GM21447 (cell line): ENCODE measurements at regions not wholly inside any gene's neighbourhood (a gene's known extent, or its start where the extent isn't known, plus 50 kb on each side); places are given as distances from the start of the nearest gene placed in this dataset.

Source experiments
- ATAC-seq: cut with Tn5 transposase; IDR thresholded peaks from one replicate; pipeline ENCODE4 v1.9.1; 2021; ENCODE audit not compliant: unreplicated experiment

DNA sequence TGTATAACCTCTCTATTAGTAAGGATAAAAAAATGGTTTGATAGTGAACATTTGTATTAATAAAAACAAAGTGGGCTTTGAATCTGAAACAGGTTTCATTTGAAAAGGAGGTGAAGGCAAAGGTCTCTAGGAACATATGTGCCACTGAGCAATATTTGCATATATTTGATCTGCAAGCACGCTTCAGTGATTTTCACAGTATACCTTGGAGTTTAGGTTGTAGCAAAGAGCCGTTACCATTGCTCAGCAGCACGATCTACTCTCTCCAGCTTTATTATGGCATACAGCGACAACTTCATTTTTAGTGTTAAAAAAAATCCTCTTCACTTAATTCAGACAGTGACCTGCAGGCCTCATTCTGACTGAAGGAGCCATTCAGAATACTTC is 75.8 kb upstream of the ZEB2 start:
- no peak for ATAC-seq

DNA sequence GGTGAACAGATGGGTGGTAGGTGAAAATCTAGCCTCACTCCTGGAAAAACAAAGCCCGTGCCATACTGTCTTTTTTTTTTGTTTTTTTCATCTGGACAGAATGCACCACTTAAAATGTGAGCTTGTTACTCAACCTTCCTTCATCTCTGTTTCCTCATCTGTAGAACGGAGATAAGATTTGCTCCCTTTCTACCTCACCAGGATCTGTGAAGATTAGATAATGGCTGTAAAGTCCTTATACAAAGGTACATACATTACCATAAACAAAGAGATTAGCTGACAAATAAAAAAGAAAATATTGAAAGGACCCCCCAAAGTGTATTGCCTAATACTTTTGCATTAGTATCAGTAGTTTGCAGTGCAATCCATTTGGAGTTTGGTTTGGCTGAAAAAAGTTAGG is 75.4 kb upstream of the ZEB2 start:
- no peak for ATAC-seq

DNA sequence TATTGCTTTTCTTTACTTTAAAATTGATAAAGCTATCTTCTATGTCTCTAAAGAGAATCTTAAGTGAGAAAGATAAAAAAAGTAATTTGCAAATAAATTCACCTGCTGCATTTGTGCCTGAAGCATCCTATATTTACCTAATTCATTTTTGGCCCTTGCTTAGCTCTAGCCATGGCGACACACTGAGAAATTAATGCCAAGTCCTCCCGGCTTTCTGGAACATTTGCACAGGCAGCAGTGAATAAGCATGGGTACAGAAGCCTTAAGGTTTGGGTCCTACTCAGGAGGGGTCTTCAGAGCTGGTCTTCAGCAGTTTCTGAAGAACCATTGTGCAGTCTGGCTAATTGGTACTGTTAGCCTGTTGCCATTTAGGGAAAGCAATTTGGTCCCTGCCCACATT is 73.9 kb upstream of the ZEB2 start:
- no peak for ATAC-seq

DNA sequence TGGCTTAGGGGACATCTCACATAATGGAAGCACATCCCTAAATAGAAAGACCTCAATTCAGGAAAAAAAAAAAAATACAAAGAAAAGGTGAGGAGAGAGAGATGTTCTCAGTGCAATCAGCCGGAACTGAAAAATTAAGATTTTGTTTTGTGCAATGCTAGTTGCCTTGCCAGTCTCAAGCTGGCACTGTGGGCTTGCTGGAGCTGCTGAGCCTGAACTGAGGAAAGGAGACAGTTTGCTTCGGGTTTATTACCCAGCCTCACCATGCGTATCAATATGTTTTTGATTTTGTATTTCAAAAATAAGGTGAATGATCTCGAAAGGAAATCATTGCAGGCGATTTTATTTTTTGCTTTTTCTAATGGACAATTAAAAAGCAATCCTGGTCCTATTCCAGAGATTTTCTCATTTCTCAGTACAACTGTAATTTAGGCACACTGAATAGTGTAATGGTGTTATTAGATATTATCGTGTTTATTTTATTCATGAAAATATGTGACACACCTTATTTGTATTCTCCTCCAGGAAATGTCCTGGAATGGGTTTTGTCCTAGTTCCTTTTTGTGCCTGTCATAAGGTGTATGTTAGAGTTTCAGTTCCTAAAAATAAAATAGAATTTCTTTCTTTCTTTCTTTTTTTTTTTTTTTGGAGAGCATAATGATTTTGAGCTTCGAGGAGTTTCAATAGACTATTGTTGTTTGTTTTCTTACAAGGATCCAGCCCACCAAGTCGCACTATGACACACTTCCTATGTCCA is 72.8 kb upstream of the ZEB2 start:
- no peak for ATAC-seq

DNA sequence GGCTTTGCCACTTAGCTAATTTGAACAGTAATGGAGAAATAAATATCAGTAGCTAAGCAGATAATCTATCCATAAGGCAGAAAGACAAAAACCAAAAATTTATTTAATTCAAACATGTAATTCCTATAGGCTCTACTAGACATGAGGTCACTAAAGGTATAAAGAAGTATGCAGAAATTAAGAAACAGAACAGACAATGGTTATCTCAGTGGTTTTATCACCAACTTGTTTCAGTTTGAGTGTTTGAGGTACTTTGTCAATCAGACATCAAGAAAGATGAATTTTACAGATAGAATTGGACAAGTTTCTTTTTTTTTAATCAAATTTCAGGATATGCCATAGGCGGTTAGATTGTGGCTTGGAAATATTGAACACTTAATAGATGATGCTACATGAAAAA is 67.4 kb upstream of the ZEB2 start:
- no peak for ATAC-seq

DNA sequence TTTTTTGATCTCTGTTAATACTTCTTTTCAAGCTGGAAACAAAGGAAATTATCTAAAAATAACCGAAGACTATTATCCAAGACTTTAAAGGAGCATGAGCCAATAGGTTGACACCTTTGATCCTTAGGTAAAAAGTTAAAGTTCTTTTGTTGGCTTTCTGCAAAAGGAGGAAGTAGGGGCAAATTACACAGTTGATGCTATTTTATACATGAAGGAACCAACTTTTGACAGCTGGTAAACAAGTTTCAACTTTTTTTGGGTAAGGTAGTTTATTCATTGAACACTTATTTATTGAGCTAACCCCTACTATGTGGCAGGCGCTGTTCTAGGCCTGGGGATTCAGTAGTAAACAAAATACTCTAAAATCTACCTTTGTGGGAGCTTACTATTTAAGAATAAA is 66.6 kb upstream of the ZEB2 start:
- no peak for ATAC-seq

DNA sequence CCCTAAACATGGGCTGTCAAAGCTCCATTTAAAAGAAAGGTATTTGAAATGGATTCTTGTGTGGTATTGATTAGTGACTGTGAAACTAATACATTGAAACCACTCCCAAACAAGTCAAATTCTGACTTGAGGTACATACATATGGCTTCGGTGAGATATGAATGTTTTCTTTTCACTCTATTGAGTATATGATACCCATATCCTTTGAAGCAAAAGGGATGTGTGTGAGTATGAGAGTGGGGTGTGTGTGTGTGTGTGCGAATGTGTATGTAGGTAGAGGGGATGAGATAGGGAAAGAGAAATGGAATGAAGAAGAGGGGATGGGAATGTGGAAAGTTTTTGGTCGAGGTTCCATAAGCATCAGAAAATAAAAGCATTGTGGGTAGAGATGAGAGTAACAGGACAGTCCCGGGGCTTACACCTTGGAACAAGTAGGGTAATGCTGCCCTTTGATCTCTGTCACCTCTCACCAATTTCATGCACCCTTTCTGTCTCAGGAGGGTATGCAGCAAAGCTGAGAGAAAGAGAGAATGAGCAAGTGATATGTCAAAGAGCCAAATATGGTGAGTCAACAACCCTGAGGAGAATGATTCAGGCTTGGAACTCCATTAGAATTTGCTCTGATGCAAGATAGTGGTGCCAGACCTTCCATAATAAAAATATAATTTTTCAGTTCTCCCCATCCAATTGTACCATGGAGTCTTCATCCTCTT is 64.0 kb upstream of the ZEB2 start:
- ATAC-seq: no peak

DNA sequence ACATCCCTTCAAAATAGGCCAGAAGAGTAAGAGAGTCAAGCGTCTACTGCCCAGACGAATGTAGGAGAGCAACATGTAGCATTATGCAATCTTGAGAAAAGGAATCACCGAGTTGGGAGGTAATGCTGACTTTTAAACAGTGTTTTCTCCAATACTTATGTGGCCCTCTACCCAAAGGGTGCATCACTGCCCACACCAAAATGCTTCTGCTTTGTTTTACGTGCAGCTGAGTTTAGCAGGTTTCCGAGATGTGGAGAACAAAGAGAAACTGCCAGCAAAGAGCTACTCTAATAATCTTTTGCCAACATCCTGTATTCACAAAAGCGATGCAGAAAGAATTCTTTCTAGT is 63.4 kb upstream of the ZEB2 start:
- ATAC-seq: no peak

DNA sequence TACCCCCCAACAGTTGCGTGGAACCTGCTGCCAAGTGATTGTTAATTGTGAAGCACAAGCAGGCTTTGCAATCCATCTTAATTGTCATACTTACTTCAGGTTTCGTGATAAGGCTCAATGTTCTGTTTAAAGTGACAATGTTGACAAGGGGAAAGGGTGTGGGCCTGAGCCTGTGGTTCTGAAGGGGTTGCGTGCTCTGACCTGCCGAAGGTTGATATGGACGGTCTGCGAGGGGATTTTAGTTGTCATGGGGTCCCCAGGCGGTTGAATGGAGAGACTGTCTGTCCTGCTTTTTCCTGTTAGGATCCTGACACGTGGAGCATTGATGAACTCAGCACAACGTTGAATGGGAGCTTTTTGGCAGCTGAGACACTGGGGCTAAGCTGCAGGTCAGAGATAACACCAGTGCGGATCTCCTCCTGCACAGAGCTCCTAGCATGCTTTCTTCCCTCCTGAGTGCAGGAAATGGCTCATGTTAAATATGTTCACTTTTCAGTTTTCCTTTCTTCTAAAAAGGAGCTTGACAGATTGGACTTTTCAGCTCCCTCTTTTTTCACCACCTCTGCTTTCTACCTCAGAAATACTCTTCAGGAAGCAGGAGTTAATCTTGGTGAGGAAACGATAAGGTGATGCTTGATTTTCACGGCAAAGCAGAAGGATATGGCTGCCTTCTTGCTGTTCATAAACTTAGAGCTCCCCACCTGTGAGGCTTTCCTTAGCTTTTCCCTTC is 62.9 kb upstream of the ZEB2 start:
- ATAC-seq: no peak

DNA sequence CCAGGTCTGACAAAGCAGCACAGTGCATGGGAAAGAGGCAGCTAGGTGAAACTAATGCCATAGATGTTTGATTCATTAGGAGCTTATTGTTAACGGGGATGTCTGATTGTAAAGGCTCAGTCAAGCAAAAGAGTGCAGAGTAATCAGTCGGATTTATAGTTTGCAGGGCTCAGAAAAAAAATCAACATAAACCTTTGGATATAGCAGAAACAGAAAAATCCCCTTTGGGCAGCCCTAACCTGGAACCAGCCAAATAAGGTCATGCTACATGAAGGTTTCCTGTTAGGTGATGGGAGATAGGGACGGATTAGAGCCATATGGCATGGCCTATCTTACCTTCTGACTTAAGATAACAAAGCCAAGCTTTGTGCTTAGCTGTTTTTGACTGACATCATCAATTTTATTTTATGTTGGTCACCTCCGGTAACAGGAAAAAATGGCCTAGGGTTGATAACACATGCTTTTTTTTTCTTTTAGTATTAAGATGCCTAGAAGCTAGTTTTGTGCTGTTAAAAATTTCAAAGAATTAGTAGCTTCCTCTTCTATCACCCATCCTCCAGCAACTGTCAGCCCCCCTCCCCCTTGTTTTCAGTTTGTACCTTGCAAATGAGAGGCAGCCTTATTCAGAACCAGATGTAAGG is 60.7 kb upstream of the ZEB2 start:
- ATAC-seq: no peak

DNA sequence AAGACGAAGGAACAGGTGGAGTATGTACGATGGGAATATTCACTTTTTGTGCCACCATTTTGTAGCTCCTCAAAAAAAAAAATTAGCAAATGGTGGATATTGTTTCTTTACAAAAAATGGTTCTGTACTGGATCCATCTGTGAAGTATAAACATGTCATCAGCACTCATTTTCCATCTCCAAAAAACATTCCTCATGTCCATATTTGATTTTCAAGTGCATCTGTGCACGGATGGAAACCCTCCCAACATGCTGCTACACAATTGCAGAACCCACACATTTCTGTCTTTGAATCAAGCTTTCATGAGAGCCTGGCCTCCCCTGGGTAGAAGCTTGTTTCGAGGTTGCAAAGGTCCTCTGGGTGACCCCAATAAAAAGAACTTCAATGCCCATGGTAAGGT is 59.6 kb upstream of the ZEB2 start:
- ATAC-seq: no peak

DNA sequence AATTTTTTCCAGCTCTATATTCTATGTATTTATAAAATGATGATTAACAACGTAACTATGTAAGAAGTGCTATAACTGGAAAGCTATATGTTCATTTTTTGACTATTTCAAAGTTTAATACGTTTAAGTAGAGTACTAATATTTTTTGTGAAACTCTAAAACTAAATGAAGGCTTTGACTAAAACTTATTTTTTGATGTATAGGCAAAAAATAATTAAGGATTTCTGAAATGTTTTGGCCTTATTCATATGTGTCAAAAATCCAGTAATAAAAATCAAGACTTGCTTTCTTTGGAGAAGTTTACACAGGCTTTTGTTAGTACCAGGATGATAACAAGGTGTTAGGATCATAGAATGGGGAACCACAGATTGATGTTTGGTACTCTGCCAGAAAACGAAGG is 58.2 kb upstream of the ZEB2 start:
- ATAC-seq: no peak

DNA sequence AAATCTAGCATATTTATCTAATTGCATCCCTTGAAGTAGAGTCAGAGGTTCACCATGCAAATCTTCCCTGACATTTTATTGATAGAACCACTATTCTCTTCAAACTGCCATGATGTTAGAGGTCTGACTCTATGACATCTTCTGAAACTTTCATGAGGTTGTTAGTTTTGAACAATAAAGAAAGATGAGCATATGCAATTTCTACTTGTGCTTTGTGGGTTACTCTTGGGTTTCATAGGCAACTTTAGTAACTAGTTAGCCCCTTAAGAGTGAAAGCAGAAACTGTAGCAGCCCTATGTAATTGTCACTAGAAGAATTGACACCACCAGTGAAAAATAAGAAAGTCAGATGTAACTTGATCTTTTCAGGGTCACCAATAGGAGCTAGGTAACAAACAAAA is 53.1 kb upstream of the ZEB2 start:
- no peak for ATAC-seq

DNA sequence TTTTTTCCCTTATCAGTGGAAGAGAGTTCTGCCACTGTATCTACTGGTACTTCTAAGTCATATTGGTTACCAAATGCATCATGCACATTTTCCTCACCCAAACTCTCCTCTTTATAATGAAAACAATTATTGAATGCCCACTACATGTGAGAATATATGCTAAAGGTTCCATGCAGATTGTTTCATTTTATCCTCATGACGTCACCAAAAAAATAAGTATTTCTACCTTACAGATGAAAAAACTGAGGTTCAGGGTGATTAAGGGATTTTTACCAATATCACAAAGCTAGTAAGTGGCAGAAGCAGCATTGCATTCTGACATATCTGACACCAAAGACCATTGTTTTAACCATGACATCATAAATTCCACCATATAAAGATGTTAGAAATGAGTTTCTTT is 51.9 kb upstream of the ZEB2 start:
- ATAC-seq: no peak

DNA sequence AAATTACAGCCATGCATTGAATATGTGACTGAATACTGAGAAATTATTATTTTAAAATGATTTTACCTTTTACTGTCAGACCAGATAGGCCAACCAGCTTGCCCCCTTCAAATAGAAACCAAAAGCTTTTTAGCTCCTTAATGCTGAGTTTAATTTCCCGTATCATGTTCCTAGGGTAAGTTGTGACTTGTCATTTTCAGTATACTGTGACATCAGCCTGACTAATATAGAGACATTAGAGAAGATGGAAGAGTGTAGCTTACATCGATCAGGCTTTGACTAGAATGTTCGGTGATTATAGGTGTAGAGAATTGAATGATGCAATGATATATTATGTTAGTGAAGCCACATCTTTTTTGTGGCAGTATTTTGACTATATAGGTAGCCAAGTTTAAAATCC is 50.6 kb upstream of the ZEB2 start:
- ATAC-seq: no peak
